Naive thymus-derived CD8-positive, alpha-beta T cell (primary cell): ENCODE measurements at regions not wholly inside any gene's neighbourhood (a gene's known extent, or its start where the extent isn't known, plus 50 kb on each side); places are given as distances from the start of the nearest gene placed in this dataset.
A peak's percentile ranks its signal among the peaks of the same experiment; 100 is the strongest.

Experiments
- ATAC-seq, 2 donors: fragments of 150-1000 bp; cut with Tn5 transposase in 1 of 2; sonication (Bioruptor Pico), chemical (Tn5 transposase) in 1 of 2; 1 replicate in 1 of 2; 2 replicates in 1 of 2; pipeline ENCODE4 v1.10.0; 2021; ENCODE audit warnings: mild to moderate bottlenecking in 2 of 2, moderate library complexity in 2 of 2
- POLR2A ChIA-PET: fragments of 350-600 bp; sonication (Branson Sonifier 250); formaldehyde crosslinking; loops from one replicate; lab custom pipeline; 2021; ENCODE audit warnings: antibody characterized with exemption; lab: Charles Lee
- DNase-seq, 10 donors: peaks; one replicate each; pipeline versions ENCODE4 v3.0.0 to v3.0.0-alpha.2; 2020 to 2022
- H3K27ac Mint-ChIP-seq, 10 donors: one replicate each; pipeline ENCODE4 v1.8.0; 2020 to 2022; ENCODE audit warnings: mild to moderate bottlenecking in 10 of 10, mixed read lengths in 10 of 10, moderate library complexity in 4 of 10, inconsistent platforms in 1 of 10
- H3K27me3 Mint-ChIP-seq, 5 donors: one replicate each; pipeline ENCODE4 v1.8.0; 2021 to 2022; ENCODE audit warnings: mixed read lengths in 5 of 5
- H3K36me3 Mint-ChIP-seq, 3 donors: one replicate each; pipeline ENCODE4 v1.8.0; 2020 to 2022; ENCODE audit warnings: mixed read lengths in 3 of 3, mild to moderate bottlenecking in 2 of 3, inconsistent platforms in 1 of 3
- H3K4me1 Mint-ChIP-seq, 4 donors: one replicate each; pipeline ENCODE4 v1.8.0; 2021 to 2022; ENCODE audit warnings: mixed read lengths in 4 of 4
- H3K4me3 Mint-ChIP-seq, 10 donors: one replicate each; pipeline ENCODE4 v1.8.0; 2020 to 2022; ENCODE audit warnings: mild to moderate bottlenecking in 10 of 10, mixed read lengths in 10 of 10, moderate library complexity in 6 of 10, inconsistent platforms in 1 of 10
- H3K9me3 Mint-ChIP-seq, 9 donors: one replicate each; pipeline ENCODE4 v1.8.0; 2020 to 2022; ENCODE audit warnings: mixed read lengths in 9 of 9, mild to moderate bottlenecking in 3 of 9, inconsistent platforms in 1 of 9, moderate library complexity in 1 of 9

DNA sequence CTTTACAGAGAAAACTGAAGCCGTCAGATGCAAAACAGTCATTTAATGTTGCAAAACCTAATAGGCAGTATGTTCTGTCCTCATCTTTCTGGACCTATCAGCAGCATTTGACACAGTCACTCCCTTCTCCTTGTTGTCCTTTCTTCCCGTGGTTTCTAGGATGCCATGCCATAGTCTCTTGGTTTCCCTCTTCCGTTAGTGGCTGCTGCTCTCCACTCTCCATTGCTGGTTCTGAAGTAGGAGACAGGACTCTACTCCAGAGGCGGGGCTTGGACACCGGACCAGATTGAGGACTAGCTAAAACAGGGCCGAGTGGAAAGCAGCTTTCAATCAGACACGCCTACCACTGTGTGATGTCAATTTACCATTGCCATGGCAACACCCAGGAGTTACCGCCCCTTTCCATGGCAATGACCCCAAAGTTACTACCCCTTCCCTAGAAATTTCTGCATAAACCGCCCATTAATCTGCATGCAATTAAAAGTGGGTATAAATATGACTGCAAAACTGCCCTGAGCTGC, 88.8 kb upstream of the CCDC160 start:
- POLR2A ChIA-PET, result no interaction called here
- no peak for DNase-seq
- H3K36me3 Mint-ChIP-seq, result no peaks in the 10 kb centered on the region
- no peaks in the 10 kb centered on the region for H3K9me3 Mint-ChIP-seq
- no peak overlapping the region for H3K27ac Mint-ChIP-seq
- no peaks in the 10 kb centered on the region for H3K27me3 Mint-ChIP-seq
- no peak overlapping the region for H3K4me3 Mint-ChIP-seq
- peaks cover 0 to 5% (median 1%) of the 10 kb centered on the region in 4 donors for H3K4me1 Mint-ChIP-seq
- no peak for ATAC-seq

DNA sequence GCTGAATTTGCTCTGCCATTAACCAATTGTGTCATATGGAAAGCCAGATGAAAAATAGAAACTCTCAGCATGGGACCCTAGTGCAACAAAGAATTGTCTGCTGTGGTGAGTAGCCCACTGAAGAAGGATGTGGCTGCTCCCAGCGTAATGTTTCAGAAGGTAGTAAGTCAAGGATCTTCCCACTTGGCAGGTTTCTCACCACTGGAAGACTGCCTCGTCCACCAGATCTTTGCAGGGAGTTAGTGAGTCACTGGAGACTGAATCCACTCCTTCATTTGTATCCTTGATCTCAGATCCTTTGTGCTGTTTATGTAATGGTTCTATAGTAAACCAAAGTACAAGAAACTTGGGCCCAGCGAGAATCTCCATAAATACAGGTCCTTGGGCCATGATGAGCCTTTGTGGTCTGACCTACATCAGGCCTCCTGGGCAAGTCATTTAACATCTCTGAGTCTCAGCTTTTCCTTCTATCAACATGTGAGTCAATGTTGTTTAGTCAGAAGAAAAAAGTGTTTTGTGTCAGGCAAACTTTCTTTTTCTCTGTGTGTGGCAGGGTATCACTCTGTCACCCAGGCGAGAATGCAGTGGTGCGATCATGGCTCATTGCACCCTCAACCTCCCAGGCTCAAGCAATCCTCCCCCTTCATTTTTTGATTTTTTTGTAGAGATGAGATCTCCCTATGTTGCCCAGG, 78.0 kb upstream of the CCDC160 start:
- H3K9me3 Mint-ChIP-seq, result no peaks in the 10 kb centered on the region
- no peak overlapping the region for H3K4me3 Mint-ChIP-seq
- H3K4me1 Mint-ChIP-seq, result peaks cover 0 to 7% (median 1%) of the 10 kb centered on the region in 4 donors
- no peak for ATAC-seq
- POLR2A ChIA-PET, result no interaction called here
- DNase-seq, result no peak
- H3K36me3 Mint-ChIP-seq, result no peaks in the 10 kb centered on the region
- H3K27ac Mint-ChIP-seq, result peak overlapping the region in 1 of 10 donors; percentile 67
- no peaks in the 10 kb centered on the region for H3K27me3 Mint-ChIP-seq

DNA sequence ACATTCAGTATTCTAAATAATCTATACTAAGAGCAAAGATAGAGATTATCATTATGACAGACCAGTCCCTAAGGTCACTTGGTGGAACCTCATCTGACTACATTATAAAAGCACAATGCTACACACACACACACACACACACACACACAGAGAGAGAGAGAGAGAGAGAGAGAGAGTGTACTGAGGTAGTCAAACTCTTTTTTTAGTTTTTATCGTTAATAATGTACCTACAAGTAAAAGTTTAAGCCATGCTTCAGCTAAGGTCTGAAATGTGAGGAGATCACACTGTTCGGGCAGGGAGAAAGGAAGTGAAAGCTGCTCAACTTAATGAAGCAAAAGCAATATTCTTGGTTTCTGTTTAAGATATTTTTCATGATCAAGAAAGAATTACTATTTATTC, 75.8 kb upstream of the CCDC160 start:
- H3K27me3 Mint-ChIP-seq, result no peaks in the 10 kb centered on the region
- ATAC-seq, result no peak
- peaks cover 0 to 7% (median 1%) of the 10 kb centered on the region in 4 donors for H3K4me1 Mint-ChIP-seq
- no peak for DNase-seq
- H3K4me3 Mint-ChIP-seq, result no peak overlapping the region
- H3K36me3 Mint-ChIP-seq, result no peaks in the 10 kb centered on the region
- no peak overlapping the region for H3K27ac Mint-ChIP-seq
- H3K9me3 Mint-ChIP-seq, result no peaks in the 10 kb centered on the region
- POLR2A ChIA-PET, result interaction anchor here (1.0 kb wide), 1 partner anchor 17 kb away, joined by 3 read pairs; no protein-coding TSS in a partner anchor

DNA sequence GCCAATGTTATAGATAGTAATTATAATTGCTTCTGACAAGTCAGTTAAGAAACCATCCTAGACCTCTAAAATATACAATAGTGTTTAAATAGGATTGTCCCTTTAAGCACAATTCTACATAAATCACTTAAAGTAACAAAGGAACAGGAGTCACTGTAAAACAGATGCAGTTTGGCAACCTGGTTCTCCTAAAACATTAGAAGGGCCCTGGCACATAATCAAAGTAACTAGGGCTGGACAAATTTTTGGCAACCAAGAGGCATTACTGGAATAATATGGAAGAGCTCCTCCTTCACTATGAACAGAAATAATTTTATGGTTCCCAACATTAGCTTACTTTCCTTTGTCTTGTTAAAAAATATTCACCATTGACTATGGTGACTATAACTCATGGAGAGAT, 75.0 kb upstream of the CCDC160 start:
- no peaks in the 10 kb centered on the region for H3K36me3 Mint-ChIP-seq
- H3K27ac Mint-ChIP-seq, result no peak overlapping the region
- POLR2A ChIA-PET, result no interaction called here
- DNase-seq, result no peak
- no peaks in the 10 kb centered on the region for H3K9me3 Mint-ChIP-seq
- no peak overlapping the region for H3K4me3 Mint-ChIP-seq
- no peak for ATAC-seq
- no peaks in the 10 kb centered on the region for H3K27me3 Mint-ChIP-seq
- peaks cover 0 to 7% (median 1%) of the 10 kb centered on the region in 4 donors for H3K4me1 Mint-ChIP-seq

DNA sequence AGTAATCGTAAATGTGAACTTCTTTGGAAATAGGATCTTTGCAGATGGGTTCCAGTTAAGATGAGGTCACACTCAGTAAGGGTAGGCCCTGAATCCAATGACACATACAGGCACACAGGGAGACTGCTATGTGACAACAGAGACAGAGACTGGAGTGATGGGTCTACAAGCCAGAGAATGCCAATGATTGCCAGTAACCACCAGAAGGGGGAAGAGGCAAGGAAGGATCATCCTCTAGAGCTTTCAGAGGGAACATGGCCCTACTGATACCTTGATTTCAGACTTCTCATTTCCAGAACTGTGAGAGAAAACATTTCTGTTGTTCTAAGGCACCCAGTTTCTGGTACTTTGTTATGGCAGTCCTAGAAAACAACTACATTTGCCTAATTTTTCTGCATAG, 73.1 kb upstream of the CCDC160 start:
- no peak for DNase-seq
- Mint-ChIP-seq H3K4me3 (no peak overlapping the region), H3K27ac (no peak overlapping the region), H3K36me3 (no peaks in the 10 kb centered on the region), H3K27me3 (no peaks in the 10 kb centered on the region), H3K9me3 (no peaks in the 10 kb centered on the region), H3K4me1 (peaks cover 0 to 10% (median 1%) of the 10 kb centered on the region in 4 donors)
- no peak for ATAC-seq
- POLR2A ChIA-PET, result no interaction called here

DNA sequence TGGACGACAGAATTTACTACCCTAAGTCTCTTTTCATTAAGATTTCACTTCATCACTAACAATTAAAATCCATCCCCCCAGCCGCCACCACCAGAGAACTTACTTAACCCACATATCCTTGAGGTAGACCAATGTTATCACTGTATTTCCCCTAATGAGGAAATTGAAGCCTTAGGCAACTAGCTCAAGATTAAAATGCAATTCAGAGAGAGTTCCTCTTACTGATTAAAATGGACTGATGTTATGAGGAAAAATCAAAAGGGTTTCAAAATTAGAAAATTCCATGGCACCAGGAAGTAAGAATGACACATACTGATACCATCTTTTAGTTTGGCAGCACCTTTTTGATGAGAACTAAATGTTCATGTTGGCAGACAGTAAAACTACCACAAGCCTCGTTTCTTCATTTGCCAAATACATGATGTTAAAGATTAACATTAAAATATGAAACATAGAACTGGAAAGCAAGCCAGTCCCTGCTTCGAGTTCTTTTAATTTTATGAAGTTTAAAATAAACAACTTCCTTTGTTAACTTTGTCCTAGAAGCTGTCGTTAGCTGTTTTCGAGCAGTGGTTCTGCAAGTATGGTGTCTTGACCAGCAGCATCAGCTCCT, 69.3 kb upstream of the CCDC160 start:
- ATAC-seq (no peak), DNase-seq (no peak)
- Mint-ChIP-seq H3K36me3 (peaks cover 0 to 6% (median 0%) of the 10 kb centered on the region in 3 donors), H3K27me3 (no peaks in the 10 kb centered on the region), H3K9me3 (no peaks in the 10 kb centered on the region), H3K4me3 (no peak overlapping the region), H3K4me1 (peaks cover 1 to 6% (median 3%) of the 10 kb centered on the region in 4 donors), H3K27ac (no peak overlapping the region)
- POLR2A ChIA-PET, result no interaction called here

DNA sequence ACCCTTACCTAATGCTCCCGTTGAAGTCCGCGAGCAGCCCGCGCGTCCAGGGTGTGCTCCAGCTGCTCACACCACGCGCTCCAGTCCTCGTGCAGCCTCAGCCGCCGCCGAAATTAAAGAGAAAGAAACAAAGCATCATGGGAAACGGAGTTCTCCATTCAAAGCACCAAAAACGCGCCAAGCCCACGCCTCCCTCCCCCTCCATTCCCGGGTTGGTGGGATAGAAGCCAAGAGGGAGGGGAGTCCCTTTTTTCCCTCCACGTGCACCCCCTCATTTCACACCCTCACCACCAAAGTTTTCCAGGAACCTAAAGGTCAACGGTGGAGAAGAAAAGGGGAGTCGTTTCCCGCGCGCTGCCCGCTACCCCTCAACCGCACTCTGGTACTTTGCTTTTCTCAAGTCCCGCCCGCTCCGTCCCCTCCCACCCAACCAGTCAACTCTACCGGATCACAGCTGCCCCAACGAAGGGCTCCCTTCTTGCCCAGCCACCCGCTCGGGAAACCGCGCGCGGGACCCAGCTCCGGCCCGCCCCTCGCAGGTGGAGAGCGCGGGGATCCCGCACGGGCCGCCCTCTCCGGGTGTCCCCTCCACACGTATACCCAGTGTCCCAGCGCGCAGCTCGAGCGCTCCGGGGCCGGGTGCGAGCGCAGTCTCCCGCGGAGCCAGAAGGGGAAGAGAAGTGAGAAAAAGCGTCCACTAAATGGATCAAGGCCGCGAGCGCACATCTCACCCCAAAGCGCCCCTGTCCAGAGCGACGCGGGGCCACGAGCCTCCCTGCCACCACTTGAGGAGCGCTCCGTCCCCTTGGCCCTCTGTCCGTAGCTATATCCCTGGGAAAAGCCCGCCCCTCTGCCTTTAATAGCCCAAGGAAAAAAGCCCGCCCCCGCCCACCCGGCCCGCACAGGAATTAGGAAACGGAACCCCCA, 65.1 kb upstream of the CCDC160 start:
- POLR2A ChIA-PET, result no interaction called here
- ATAC-seq, result peak; percentile 53 to 59

DNA sequence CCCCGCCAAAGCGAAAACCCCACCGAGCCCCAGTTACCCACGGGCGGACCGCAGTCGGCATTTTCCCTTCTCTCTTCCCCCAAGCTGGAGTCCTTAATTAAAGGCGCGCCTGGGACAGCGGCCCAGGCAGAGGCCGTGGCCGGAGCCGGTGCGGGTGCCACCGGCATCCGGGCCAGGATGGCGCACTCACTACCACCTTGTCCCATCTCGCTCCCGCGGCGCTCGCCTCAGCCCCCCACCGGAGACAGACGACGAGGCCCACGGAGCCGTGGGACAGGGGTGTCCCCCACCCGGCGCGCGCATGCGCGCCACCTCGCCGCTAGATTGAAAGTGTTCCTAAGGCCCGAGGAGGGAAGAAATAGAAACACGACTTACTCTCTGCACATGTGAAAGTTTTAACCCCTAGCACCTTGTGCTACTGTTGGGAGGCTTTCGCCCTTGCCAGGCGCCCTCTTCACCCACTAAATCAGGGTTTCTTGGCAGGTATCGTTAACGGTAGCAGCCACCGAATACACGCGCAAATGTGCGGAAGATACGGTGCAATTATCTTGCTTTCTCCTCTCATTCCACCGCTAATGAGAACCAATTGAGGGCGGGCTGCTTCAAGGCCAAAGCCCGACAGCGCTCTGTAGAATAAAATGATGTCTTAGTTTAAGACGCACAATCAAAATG, 64.3 kb upstream of the CCDC160 start:
- H3K27me3 Mint-ChIP-seq, result peaks cover 0 to 4% (median 0%) of the 10 kb centered on the region in 5 donors
- ATAC-seq (peak; percentile 69 to 77), DNase-seq (peak in 9 of 10 donors; percentile 2 to 66 (median 35))
- H3K9me3 Mint-ChIP-seq, result no peaks in the 10 kb centered on the region
- peaks cover 0 to 6% (median 0%) of the 10 kb centered on the region in 3 donors for H3K36me3 Mint-ChIP-seq
- POLR2A ChIA-PET, result no interaction called here
- peak overlapping the region in 9 of 10 donors; percentile 8 to 87 (median 52) for H3K27ac Mint-ChIP-seq
- H3K4me3 Mint-ChIP-seq, result peak overlapping the region; percentile 83 to 94 (median 92)
- H3K4me1 Mint-ChIP-seq, result peaks cover 5 to 12% (median 9%) of the 10 kb centered on the region in 4 donors

More for the DNA sequence above, 65.1 kb upstream of the CCDC160 start:
- Mint-ChIP-seq H3K9me3 (no peaks in the 10 kb centered on the region), H3K4me1 (peaks cover 3 to 12% (median 10%) of the 10 kb centered on the region in 4 donors), H3K27me3 (peaks cover 0 to 3% (median 0%) of the 10 kb centered on the region in 5 donors), H3K4me3 (peak overlapping the region; percentile 83 to 94 (median 92)), H3K27ac (peak overlapping the region in 6 of 10 donors; percentile 29 to 74 (median 66)), H3K36me3 (peaks cover 0 to 6% (median 0%) of the 10 kb centered on the region in 3 donors)
- DNase-seq, result peak in 5 of 10 donors; percentile 2 to 34 (median 17)

DNA sequence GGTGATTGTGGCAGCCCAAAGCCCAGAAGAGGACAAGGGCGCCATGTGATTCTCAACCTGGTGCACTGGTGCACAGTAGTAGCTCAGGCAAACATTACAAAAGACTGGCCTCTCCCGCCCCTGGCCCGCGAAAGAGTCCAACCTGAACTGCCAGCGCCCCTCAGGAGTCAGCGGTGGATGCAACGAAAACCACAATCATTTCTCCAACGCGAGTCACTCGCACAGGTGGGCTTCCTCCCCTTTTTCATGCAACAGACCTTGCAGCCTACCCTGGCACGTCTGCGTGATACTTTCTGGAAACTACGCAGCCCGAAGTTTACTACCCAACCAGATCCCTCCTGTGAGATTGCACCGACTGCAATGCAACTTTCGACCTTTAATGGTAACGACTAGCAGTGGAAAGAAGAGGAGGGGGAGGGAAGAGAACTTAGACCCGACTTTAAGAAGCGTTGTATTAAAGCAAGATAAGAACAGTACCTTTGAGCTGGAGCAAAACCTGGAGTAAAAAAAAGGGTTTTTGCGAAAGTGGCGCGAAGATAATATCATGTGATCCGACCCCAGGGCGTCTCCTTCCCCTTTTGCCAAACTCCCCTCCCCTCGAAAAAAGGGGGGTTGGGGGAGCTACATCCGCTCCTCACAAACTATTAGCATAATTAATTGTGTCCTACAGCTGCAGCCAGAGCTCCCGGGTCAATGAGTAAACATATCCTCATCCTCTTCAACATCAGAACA, 63.3 kb upstream of the CCDC160 start:
- H3K27me3 Mint-ChIP-seq, result peaks cover 0 to 4% (median 0%) of the 10 kb centered on the region in 5 donors
- peaks cover 0 to 6% (median 0%) of the 10 kb centered on the region in 3 donors for H3K36me3 Mint-ChIP-seq
- peaks cover 5 to 12% (median 9%) of the 10 kb centered on the region in 4 donors for H3K4me1 Mint-ChIP-seq
- no peaks in the 10 kb centered on the region for H3K9me3 Mint-ChIP-seq
- H3K4me3 Mint-ChIP-seq, result peak overlapping the region; percentile 83 to 94 (median 92)
- POLR2A ChIA-PET, result no interaction called here
- ATAC-seq (peak; percentile 27 to 48), DNase-seq (peak in 3 of 10 donors; percentile 16 to 22 (median 18))
- H3K27ac Mint-ChIP-seq, result peak overlapping the region in 6 of 10 donors; percentile 16 to 73 (median 38)

DNA sequence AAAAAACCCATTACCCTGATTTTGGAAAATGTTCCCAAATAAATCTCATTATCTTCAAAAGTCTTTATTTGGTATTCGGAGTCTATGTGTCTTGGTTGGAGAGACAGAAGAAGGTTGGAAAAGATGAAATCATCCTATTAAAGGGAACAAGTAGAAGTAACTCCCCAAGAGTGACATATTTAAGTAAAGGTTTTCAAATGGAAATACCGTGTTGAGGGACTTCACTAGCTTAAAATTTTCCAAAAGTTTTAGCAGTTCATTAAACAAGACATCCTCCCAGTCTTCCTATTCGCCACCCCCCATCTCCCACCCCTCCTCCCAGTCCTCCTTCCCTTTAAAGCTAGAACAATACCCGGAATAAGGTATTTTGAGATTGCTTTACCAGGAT, 62.7 kb upstream of the CCDC160 start:
- peaks cover 0 to 6% (median 0%) of the 10 kb centered on the region in 3 donors for H3K36me3 Mint-ChIP-seq
- peaks cover 5 to 12% (median 9%) of the 10 kb centered on the region in 4 donors for H3K4me1 Mint-ChIP-seq
- POLR2A ChIA-PET, result no interaction called here
- peak overlapping the region; percentile 83 to 94 (median 92) for H3K4me3 Mint-ChIP-seq
- no peaks in the 10 kb centered on the region for H3K9me3 Mint-ChIP-seq
- H3K27me3 Mint-ChIP-seq, result peaks cover 0 to 4% (median 0%) of the 10 kb centered on the region in 5 donors
- ATAC-seq (no peak), DNase-seq (no peak)
- peak overlapping the region in 2 of 10 donors; percentile 16 to 73 for H3K27ac Mint-ChIP-seq

DNA sequence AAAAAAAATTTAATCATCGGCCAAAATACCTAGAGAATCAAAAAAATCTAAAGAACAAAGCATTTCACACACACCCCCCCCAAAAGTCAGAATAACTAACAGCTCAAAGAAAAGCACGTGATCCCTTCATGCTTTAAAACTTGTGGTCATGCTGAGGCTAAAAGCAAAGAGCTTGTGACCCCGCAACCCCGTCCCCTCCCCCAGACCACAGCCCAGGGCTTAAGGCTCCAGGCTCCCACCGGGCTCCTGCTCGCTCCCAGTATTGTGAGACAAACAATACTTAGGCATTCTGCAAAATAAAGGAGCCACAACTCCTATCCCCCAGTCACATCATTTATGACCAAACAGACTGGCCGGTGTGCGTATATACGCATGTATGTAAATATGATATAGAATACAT, 62.1 kb upstream of the CCDC160 start:
- Mint-ChIP-seq H3K9me3 (no peaks in the 10 kb centered on the region), H3K4me1 (peaks cover 5 to 12% (median 9%) of the 10 kb centered on the region in 4 donors), H3K27me3 (peaks cover 0 to 4% (median 1%) of the 10 kb centered on the region in 5 donors), H3K27ac (no peak overlapping the region), H3K4me3 (peak overlapping the region in 1 of 10 donors; percentile 55), H3K36me3 (peaks cover 0 to 2% (median 0%) of the 10 kb centered on the region in 3 donors)
- ATAC-seq (no peak), DNase-seq (no peak)
- POLR2A ChIA-PET, result no interaction called here
